Fibroblast of skin of back (primary cell): ENCODE measurements at regions not wholly inside any gene's neighbourhood (a gene's known extent, or its start where the extent isn't known, plus 50 kb on each side); places are given as distances from the start of the nearest gene placed in this dataset.
"Not testable (repeated sequence)": the region's sequence is repeated elsewhere in the genome, so short reads cannot be mapped to it uniquely, and the experiment has no call there.

Experiments
- DNase-seq: peaks from one replicate; pipeline ENCODE4 v3.0.0-alpha.2; 2013

- no peak for DNase-seq
Measured at GRCh38 chr5:167320019-167320418, 971.4 kb upstream of the WWC1 start.

- no peak for DNase-seq
Measured at GRCh38 chr5:167332309-167332708, 959.1 kb upstream of the WWC1 start.

GRCh38 chr5:167336161-167336560 is 955.3 kb upstream of the WWC1 start:
- DNase-seq: no peak

GRCh38 chr5:167339205-167339604 is 952.2 kb upstream of the WWC1 start:
- peak; percentile 2 for DNase-seq

- no peak for DNase-seq
Measured at GRCh38 chr5:167346461-167346860, 945.0 kb upstream of the WWC1 start.

- DNase-seq: peak; percentile 3
Measured at GRCh38 chr5:167348251-167348926, 943.1 kb upstream of the WWC1 start.

GRCh38 chr5:167348980-167349379 is 942.5 kb upstream of the WWC1 start:
- no peak for DNase-seq

- DNase-seq: no peak
Measured at GRCh38 chr5:167351316-167351715, 940.1 kb upstream of the WWC1 start.

GRCh38 chr5:167352801-167353200 is 938.6 kb upstream of the WWC1 start:
- no peak for DNase-seq

GRCh38 chr5:167355346-167355745 is 936.1 kb upstream of the WWC1 start:
- DNase-seq: no peak

GRCh38 chr5:167356374-167356773 is 935.1 kb upstream of the WWC1 start:
- DNase-seq: no peak

GRCh38 chr5:167358868-167359492 is 932.5 kb upstream of the WWC1 start:
- no peak for DNase-seq

- DNase-seq: no peak
Measured at GRCh38 chr5:167361795-167362194, 929.6 kb upstream of the WWC1 start.

- DNase-seq: no peak
Measured at GRCh38 chr5:167363065-167363464, 928.4 kb upstream of the WWC1 start.

- DNase-seq: no peak
Measured at GRCh38 chr5:167375125-167375524, 916.3 kb upstream of the WWC1 start.

GRCh38 chr5:167378894-167379723 is 912.3 kb upstream of the WWC1 start:
- no peak for DNase-seq

GRCh38 chr5:167381457-167381856 is 910.0 kb upstream of the WWC1 start:
- DNase-seq: no peak

GRCh38 chr5:167389537-167389936 is 901.9 kb upstream of the WWC1 start:
- peak; percentile 84 for DNase-seq

- DNase-seq: not testable (repeated sequence)
Measured at GRCh38 chr5:167391286-167391685, 900.2 kb upstream of the WWC1 start.

- no peak for DNase-seq
Measured at GRCh38 chr5:167392240-167392639, 899.2 kb upstream of the WWC1 start.

GRCh38 chr5:167393358-167393757 is 898.1 kb upstream of the WWC1 start:
- no peak for DNase-seq

- no peak for DNase-seq
Measured at GRCh38 chr5:167402671-167403070, 888.8 kb upstream of the WWC1 start.

GRCh38 chr5:167406513-167406912 is 884.9 kb upstream of the WWC1 start:
- DNase-seq: peak; percentile 19

- DNase-seq: peak; percentile 8
Measured at GRCh38 chr5:167412556-167412955, 878.9 kb upstream of the WWC1 start.
